GM23338 (cell line): ENCODE measurements at regions not wholly inside any gene's neighbourhood (a gene's known extent, or its start where the extent isn't known, plus 50 kb on each side); places are given as distances from the start of the nearest gene placed in this dataset.
A peak's percentile ranks its signal among the peaks of the same experiment; 100 is the strongest.

Experiments used
- ATAC-seq: fragments of 200-7000 bp; cut with Tn5 transposase; 3 replicates; pipeline ENCODE4 v1.9.1; 2020
- DNase-seq: peaks from one replicate; pipeline ENCODE4 v3.0.0-alpha.2; 2015; ENCODE audit warnings: low spot score
- H2AFZ ChIP-seq: fragments of 200-600 bp; sonication (generic); 2 replicates; pipeline ENCODE4 v1.8.0; 2016; ENCODE audit warnings: antibody characterized with exemption, mild to moderate bottlenecking, moderate library complexity
- H3F3A ChIP-seq: fragments of 200-600 bp; sonication (generic); replicated peaks from 2 replicates; pipeline ENCODE4 v1.8.0; 2017; ENCODE audit warnings: antibody characterized with exemption, mixed run types, low read depth
- H3K27ac ChIP-seq: fragments of 200-600 bp; sonication (generic); 2 replicates; pipeline ENCODE4 v1.6.1; 2016; ENCODE audit warnings: low read depth
- H3K27me3 ChIP-seq: fragments of 200-600 bp; sonication (generic); 2 replicates; pipeline ENCODE4 v1.8.0; 2016; ENCODE audit warnings: mild to moderate bottlenecking, mixed run types, moderate library complexity; ENCODE audit not compliant: insufficient read depth
- H3K36me3 ChIP-seq: fragments of 200-600 bp; sonication (generic); 2 replicates; pipeline ENCODE4 v1.8.0; 2016; ENCODE audit warnings: mild to moderate bottlenecking; ENCODE audit not compliant: insufficient read depth
- H3K4me1 ChIP-seq: fragments of 200-600 bp; sonication (generic); 2 replicates; pipeline ENCODE4 v1.8.0; 2016; ENCODE audit warnings: mild to moderate bottlenecking, moderate library complexity; ENCODE audit not compliant: insufficient read depth
- H3K4me2 ChIP-seq: fragments of 200-600 bp; sonication (generic); 2 replicates; pipeline ENCODE4 v1.7.1; 2017; ENCODE audit warnings: mixed run types
- H3K4me3 ChIP-seq: fragments of 200-600 bp; sonication (generic); 2 replicates; pipeline ENCODE4 v1.6.1; 2016; ENCODE audit warnings: mixed run types
- H3K79me2 ChIP-seq: fragments of 200-600 bp; sonication (generic); replicated peaks from 2 replicates; pipeline ENCODE4 v1.8.0; 2017; ENCODE audit warnings: mild to moderate bottlenecking; ENCODE audit not compliant: insufficient read depth
- H3K9me2 ChIP-seq: fragments of 200-600 bp; sonication (generic); 2 replicates; pipeline ENCODE4 v1.8.0; 2017; ENCODE audit not compliant: insufficient read depth
- H4K20me1 ChIP-seq: fragments of 200-600 bp; sonication (generic); replicated peaks from 2 replicates; pipeline ENCODE4 v1.8.0; 2017; ENCODE audit warnings: mild to moderate bottlenecking; ENCODE audit not compliant: insufficient read depth
- H3K27ac Mint-ChIP-seq: 2 replicates; pipeline ENCODE4 v1.8.0; 2020; ENCODE audit warnings: inconsistent platforms, mild to moderate bottlenecking, moderate library complexity, mixed read lengths
- H3K27me3 Mint-ChIP-seq: 3 replicates; pipeline ENCODE4 v1.8.0; 2022; ENCODE audit warnings: low read depth, mild to moderate bottlenecking, moderate library complexity, mixed read lengths, inconsistent platforms; ENCODE audit not compliant: insufficient read depth, poor library complexity
- H3K36me3 Mint-ChIP-seq: 3 replicates; pipeline ENCODE4 v1.8.0; 2021; ENCODE audit warnings: low read depth, mild to moderate bottlenecking, inconsistent platforms, moderate library complexity, mixed read lengths
- H3K4me1 Mint-ChIP-seq: 3 replicates; pipeline ENCODE4 v1.8.0; 2020; ENCODE audit warnings: mild to moderate bottlenecking, inconsistent platforms, mixed read lengths
- H3K4me3 Mint-ChIP-seq: 3 replicates; pipeline ENCODE4 v1.8.0; 2021; ENCODE audit warnings: moderate library complexity, mild to moderate bottlenecking, inconsistent platforms, mixed read lengths
- H3K9me3 Mint-ChIP-seq: 3 replicates; pipeline ENCODE4 v1.8.0; 2020; ENCODE audit warnings: moderate library complexity, mild to moderate bottlenecking, inconsistent platforms, mixed read lengths
- CREB1 ChIP-seq: fragments of 250-450 bp; sonication (Bioruptor Pico); IDR thresholded peaks from 2 replicates; pipeline ENCODE4 v1.5.0; 2020; ENCODE audit warnings: low read depth, mild to moderate bottlenecking, moderate library complexity
- ETS1 ChIP-seq: IDR thresholded peaks from 2 replicates; pipeline ENCODE4 v1.6.1; 2016; ENCODE audit warnings: antibody characterized with exemption
- EZH2 ChIP-seq: fragments of 200-600 bp; sonication (generic); IDR thresholded peaks from one replicate; pipeline ENCODE4 v1.8.0; 2017; ENCODE audit warnings: antibody characterized with exemption, mild to moderate bottlenecking, low read depth; ENCODE audit not compliant: unreplicated experiment
- EZH2phosphoT487 ChIP-seq: fragments of 200-600 bp; sonication (generic); IDR thresholded peaks from one replicate; pipeline ENCODE4 v1.8.1; 2018; ENCODE audit warnings: antibody characterized with exemption; ENCODE audit not compliant: unreplicated experiment
- JUNB ChIP-seq: IDR thresholded peaks from one replicate; pipeline ENCODE4 v1.6.1; 2016; ENCODE audit warnings: antibody characterized with exemption; ENCODE audit not compliant: unreplicated experiment
- POLR2AphosphoS5 ChIP-seq: IDR thresholded peaks from 2 replicates; pipeline ENCODE4 v1.6.1; 2016; ENCODE audit warnings: antibody characterized with exemption, low read depth
- REST ChIP-seq: IDR thresholded peaks from one replicate; pipeline ENCODE4 v1.6.1; 2018; ENCODE audit warnings: antibody characterized with exemption; ENCODE audit not compliant: unreplicated experiment
- STAT1 ChIP-seq: IDR thresholded peaks from one replicate; pipeline ENCODE4 v1.6.1; 2016; ENCODE audit warnings: antibody characterized with exemption; ENCODE audit not compliant: unreplicated experiment
- ZNF114 ChIP-seq: fragments of 250-450 bp; sonication (Bioruptor Pico); IDR thresholded peaks from 2 replicates; pipeline ENCODE4 v1.5.0; 2020; ENCODE audit warnings: mild to moderate bottlenecking, moderate library complexity
- ZNF331 ChIP-seq: fragments of 250-450 bp; sonication (Bioruptor Pico); IDR thresholded peaks from 2 replicates; pipeline ENCODE4 v1.5.0; 2020; ENCODE audit warnings: low read depth, mild to moderate bottlenecking, moderate library complexity

GRCh38 chr18:4987452-4988405 lies 209.3 kb downstream of the AKAIN1 start (continued):
- no peak for TF ChIP-seq POLR2AphosphoS5
- TF ChIP-seq CREB1 (CRISPR knock-in tag), result no peak

- Histone ChIP-seq H4K20me1 (no peaks in the 10 kb centered on the region), H3K27me3 (0 out of 2 replicates have a peak, but pooled peaks cover 4% of the 10 kb centered on the region), H3F3A (no peaks in the 10 kb centered on the region), H3K4me3 (no peak overlapping the region), H3K9me2 (no peaks in the 10 kb centered on the region; the same call in 1 of the 2 replicates), H3K36me3 (no peaks in the 10 kb centered on the region), H3K4me1 (no peaks in the 10 kb centered on the region), H2AFZ (no peak overlapping the region), H3K4me2 (no peak overlapping the region), H3K27ac (no peak overlapping the region), H3K79me2 (no peaks in the 10 kb centered on the region)
- Mint-ChIP-seq H3K4me3 (no peak overlapping the region), H3K27ac (no peak overlapping the region), H3K4me1 (peaks cover 6% of the 10 kb centered on the region; the same call in 2 of the 3 replicates), H3K27me3 (peaks cover 1% of the 10 kb centered on the region), H3K9me3 (peaks cover 15% of the 10 kb centered on the region), H3K36me3 (peaks cover 12% of the 10 kb centered on the region; the same call in 2 of the 3 replicates)
- ATAC-seq (no peak), DNase-seq (peak; percentile 0)
- no peak for TF ChIP-seq REST
- TF ChIP-seq STAT1, result no peak
- TF ChIP-seq ZNF331 (CRISPR knock-in tag), result no peak
- no peak for TF ChIP-seq POLR2AphosphoS5
- no peak for TF ChIP-seq EZH2phosphoT487
- no peak for TF ChIP-seq EZH2
- TF ChIP-seq CREB1 (CRISPR knock-in tag), result no peak
Measured at GRCh38 chr18:4986677-4987076, 210.4 kb downstream of the AKAIN1 start.

- TF ChIP-seq ZNF331 (CRISPR knock-in tag) (no peak), JUNB (no peak), ZNF114 (no peak), STAT1 (no peak), ETS1 (no peak)
- no peak overlapping the region for H3K27ac Mint-ChIP-seq
Measured at GRCh38 chr18:4986066-4986465, 211.0 kb downstream of the AKAIN1 start.

More at GRCh38 chr18:4986066-4986465, 211.0 kb downstream of the AKAIN1 start:
- Histone ChIP-seq H2AFZ (no peak overlapping the region), H3K27me3 (0 out of 2 replicates have a peak, but pooled peaks cover 4% of the 10 kb centered on the region), H3K4me1 (no peaks in the 10 kb centered on the region), H3K4me2 (no peak overlapping the region), H3K4me3 (no peak overlapping the region), H3K9me2 (no peaks in the 10 kb centered on the region; the same call in 1 of the 2 replicates), H3K27ac (no peak overlapping the region), H4K20me1 (no peaks in the 10 kb centered on the region), H3K36me3 (no peaks in the 10 kb centered on the region), H3F3A (no peaks in the 10 kb centered on the region), H3K79me2 (no peaks in the 10 kb centered on the region)
- DNase-seq, result no peak
- H3K27me3 Mint-ChIP-seq, result no peaks in the 10 kb centered on the region
- peaks cover 9% of the 10 kb centered on the region; the same call in 2 of the 3 replicates for H3K36me3 Mint-ChIP-seq
- ATAC-seq, result no peak
- H3K9me3 Mint-ChIP-seq, result peaks cover 11% of the 10 kb centered on the region
- H3K4me3 Mint-ChIP-seq, result no peak overlapping the region
- H3K4me1 Mint-ChIP-seq, result peaks cover 6% of the 10 kb centered on the region; the same call in 2 of the 3 replicates
